ENCODE measurements at regions not wholly inside any gene's neighbourhood (a gene's known extent, or its start where the extent isn't known, plus 50 kb on each side); places are given as distances from the start of the nearest gene placed in this dataset.
"Not testable (repeated sequence)": the region's sequence is repeated elsewhere in the genome, so short reads cannot be mapped to it uniquely, and the experiment has no call there.

- DNase-seq (ENCODE audit: low read depth) = no peak
Measured at GRCh38 chr2:236769981-236770671, 200.5 kb downstream of the ACKR3 start.

DNA sequence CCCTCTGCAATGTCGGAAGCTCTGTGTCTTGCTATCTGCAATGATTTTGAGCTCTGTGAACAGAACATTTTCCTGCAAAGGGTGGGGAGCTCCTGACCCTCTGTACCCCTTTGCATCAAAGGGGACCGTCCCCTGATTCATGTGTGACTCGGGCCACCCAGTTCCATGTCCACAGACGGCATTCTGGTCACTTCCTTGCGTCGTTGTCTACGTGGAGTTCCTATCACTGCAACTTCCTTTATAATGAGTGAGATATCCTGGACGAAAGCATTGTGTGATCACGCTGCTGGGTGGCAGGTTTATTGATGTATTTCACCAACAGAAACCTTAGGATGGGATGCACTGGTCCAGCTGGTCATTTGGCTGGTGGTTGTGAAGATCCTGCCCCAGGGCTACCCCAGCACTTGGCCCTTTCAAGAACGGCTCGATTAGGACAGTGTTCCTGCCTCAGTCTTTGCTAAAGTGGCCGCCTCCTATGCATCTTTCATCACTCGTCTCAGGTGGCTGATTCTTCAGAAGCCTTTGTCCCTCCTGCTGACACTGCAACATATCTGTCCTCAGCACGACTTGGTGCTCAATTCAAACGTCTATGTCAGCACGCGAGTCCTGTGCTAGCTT is 202.7 kb downstream of the ACKR3 start:
- no peak for DNase-seq (ENCODE audit: low read depth)

DNA sequence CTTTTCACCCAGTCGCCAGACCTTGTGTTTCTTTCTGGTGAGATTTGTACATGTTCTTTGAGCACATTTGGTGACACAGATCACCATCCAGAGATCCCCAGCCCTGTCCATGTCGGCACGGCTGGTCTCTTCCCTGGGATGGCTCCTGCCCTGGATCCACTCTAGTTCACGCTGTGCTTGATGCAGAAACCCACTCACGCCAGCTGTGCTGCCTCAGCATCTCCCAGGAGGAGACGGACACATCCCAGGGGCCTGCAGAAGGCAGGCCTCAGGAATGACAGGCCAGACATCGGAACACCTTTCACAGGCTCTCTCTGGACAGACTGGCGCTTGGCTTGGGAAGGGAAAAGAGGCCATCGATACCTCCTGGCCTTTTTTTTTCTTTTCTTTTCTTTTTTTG is 203.6 kb downstream of the ACKR3 start:
- no peak for DNase-seq (ENCODE audit: low read depth)

DNA sequence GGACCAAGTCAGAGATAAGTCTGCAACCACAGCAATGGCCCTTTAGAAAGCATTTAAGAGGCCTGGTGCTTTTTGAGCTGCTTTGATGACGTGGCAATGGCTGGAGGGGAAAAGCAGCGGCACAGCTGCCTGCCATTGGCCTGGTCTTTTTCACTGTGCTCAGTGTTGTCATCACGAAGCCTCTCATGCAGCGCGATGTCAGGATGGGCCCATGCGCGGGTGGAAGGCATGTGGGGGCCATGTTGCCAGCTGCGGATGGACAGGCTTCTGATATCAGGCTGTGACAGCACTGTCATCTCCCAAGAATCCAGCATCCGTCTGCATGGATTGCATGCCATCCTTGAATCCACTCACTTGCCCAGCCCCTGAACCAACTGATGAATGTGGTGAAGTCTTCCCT is 204.5 kb downstream of the ACKR3 start:
- DNase-seq (ENCODE audit: low read depth) = no peak

- no peak for DNase-seq (ENCODE audit: low read depth)
Measured at GRCh38 chr2:236775511-236775910, 205.9 kb downstream of the ACKR3 start.

- DNase-seq (ENCODE audit: low read depth) = no peak
Measured at GRCh38 chr2:236776206-236776605, 206.6 kb downstream of the ACKR3 start.

DNA sequence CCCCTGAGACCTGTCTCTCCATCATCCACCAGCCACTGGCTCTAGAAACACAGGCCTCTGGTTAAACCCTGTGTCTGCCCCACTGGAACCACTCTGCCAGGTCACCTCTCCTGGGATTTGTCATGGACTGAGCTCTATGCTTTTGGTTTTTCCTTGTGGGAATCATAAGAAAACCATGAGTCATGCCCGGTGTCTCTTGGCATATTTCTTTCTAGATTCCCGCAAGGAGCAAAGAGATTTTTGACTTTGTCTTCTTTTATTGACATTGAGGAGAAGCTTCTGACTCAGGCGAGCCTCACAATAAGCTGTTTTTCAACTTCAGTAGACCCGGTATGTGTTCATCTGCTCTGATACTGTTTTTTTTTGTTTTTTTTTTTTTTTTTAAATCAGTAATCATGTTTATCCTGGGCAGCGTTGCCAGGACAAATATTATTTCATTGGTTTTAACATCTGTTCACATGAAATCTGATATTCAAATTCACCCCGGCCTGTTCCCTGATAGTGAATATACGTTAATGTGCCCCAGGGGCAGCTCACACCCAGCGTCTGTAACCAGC is 207.1 kb downstream of the ACKR3 start:
- no peak for DNase-seq (ENCODE audit: low read depth)

DNA sequence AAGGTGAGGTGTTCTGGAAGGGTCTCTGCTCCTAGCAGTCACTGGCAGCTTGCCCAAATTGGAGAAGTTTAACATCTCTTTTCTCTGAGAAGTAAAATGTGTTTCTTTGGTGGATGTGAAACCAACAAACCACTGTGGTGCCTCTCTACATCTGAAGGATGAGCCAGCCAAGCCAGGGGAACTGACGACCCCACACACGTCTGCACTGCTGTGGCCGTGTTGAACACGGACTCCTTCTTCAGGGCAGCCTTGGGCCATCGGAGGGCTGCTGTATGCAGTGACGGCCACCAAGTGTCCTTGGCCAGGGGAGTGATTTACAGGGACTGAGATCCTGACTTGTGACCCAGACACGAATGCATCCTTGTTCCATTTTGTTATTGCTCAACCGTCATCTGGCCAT is 207.8 kb downstream of the ACKR3 start:
- no peak for DNase-seq (ENCODE audit: low read depth)

DNA sequence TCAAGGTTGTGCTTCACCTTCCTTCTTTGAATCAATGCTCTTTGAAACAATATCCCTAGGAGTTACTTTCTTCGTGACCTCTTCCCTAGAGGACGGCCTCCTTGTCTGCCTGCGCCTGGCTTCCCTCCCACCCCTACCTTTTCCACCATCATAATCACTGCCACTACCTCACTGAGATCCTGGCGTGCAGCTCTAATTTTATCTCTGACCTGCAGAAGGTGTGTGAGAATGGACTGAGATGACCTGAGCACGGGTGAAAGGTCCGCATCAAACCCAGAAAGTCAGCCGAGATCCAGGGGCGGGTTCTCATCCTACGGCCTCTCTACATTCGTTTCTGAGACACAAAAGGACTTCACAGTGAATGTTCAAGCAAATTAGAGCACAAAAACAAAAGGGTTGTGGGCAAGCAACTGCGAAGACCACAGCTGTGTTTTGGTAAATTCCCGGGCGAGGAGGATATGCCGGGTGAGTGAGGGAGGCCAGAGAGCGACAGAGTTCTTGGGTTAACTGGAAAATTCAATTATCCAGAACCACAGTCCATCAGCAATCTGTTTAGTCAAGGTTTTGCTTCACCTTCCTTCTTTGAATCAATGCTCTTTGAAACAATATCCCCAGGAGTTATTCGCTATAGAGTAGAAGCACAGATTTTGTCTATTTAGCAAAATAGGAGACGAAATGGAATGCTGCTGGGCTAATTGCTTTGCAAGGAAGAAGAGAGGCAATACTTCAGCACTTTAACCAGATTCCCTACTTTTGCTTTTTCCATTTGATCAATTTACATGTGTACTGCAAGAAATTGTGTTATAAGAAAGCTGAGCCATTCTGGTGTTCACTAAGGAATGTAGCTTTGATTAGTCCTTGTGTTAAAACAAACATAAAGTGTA is 212.6 kb downstream of the ACKR3 start:
- no peak for DNase-seq (ENCODE audit: low read depth)

DNA sequence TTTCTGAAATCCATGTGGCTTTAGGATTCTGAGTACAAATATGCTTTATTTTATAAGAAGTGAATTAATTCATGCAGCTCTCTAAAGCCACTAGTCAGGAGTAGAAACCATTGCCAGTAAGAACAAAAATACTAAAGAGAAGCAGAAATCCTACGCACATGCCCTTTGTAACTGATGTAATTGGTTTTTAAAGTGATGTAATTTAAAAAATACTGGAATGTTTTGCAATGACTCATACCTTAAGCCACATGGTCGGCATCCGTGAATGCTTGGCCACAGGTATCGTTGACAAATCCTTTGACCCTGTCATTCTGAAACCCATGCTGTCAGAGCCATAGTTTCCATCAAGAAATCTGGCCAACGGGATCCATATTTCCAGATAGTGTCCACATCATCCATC is 213.3 kb downstream of the ACKR3 start:
- DNase-seq (ENCODE audit: low read depth) = no peak

- no peak for DNase-seq (ENCODE audit: low read depth)
Measured at GRCh38 chr2:236783417-236784020, 213.9 kb downstream of the ACKR3 start.

DNA sequence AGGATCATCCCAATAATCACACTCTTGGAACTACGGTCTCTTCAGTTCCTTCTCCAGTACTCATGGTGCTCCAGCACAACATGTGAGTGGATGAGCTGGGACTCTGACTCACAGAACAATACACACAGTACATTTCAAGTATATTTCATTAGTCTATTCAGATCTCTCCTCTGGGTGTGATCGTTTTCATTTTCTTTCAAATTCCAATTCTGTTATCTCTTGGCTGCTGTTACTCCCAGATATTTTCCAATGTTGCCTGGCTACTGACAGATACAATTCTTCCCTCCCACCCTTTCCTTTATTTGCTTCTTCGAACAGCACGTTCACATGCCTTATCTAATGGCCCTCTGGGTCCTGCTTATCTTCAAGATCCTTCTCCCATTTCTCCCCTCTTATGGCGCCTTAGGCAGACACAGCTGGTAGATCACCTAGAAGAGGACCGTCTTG is 216.0 kb downstream of the ACKR3 start:
- DNase-seq (ENCODE audit: low read depth) = no peak

DNA sequence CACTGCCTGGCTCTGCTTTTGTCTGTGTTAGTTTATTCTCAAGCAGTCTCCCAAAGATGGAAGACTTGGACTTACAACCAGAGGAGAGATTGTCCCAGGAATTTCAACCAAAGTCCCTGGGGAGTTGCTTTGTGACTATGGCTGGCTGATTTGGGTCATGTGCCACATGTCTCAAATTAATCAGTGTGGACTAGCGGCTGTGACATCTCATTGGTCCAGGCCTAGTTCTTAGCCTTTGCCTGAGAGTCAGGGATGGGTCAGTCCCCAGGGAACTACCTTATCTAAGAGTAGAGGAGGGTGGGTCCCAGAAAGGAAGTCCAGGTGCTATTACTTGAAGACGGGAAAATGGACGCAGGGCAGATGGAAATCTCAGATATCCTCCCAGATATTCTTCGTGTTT is 217.1 kb downstream of the ACKR3 start:
- no peak for DNase-seq (ENCODE audit: low read depth)

- DNase-seq (ENCODE audit: low read depth) = not testable (repeated sequence)
Measured at GRCh38 chr2:236787376-236787775, 217.8 kb downstream of the ACKR3 start.

GRCh38 chr2:236787885-236788284 is 218.3 kb downstream of the ACKR3 start:
- no peak for DNase-seq (ENCODE audit: low read depth)

- no peak for DNase-seq (ENCODE audit: low read depth)
Measured at GRCh38 chr2:236790963-236791362, 221.3 kb downstream of the ACKR3 start.

DNA sequence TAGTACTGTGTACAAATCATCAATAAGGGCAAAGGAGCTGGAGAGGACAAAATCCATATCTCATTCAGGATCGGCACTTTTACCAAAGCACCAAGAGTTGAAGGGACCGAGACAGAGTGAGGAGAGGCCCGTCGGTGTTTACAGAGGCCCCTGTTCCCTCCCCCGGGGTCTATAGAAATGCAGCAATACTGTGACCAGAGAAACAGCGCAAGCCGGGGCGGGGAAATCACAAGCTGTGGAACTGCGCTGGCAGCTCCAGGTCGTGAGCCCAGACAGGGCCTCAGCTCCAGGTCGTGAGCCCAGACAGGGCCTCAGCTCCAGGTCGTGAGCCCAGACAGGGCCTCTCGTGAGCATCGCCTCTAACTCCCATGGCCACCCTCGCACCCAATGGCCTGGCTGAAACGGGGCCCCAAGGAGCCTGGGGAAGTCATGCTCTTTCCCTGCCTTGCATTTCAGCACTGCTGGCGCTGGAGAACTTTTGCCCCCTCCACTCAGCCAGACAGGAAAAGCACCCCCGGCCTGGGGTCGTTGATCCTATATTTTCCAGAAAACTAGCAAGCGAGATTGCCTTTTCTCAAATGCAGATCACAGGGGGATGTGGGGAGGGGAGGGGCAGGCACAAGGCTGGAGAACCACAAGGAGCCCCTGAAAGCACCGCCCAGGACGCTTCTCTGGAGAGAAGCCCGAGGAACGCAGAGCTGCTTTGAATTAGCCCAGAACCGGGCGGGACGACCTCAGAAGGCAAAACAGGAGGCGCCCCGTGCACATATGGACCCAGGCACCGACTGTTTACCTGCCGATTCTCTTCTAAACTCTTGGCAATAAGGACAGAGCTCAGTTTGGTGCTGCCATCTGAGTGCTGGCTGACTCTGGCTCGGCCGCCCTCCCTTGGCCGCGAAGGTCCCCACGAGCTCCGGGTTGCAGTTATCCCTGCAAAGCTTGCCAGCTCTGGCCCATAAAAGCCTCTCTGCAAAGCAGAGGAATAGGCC is 223.7 kb downstream of the ACKR3 start:
- DNase-seq (ENCODE audit: low read depth) = no peak

GRCh38 chr2:236794176-236794957 is 224.7 kb downstream of the ACKR3 start:
- DNase-seq (ENCODE audit: low read depth) = no peak

DNA sequence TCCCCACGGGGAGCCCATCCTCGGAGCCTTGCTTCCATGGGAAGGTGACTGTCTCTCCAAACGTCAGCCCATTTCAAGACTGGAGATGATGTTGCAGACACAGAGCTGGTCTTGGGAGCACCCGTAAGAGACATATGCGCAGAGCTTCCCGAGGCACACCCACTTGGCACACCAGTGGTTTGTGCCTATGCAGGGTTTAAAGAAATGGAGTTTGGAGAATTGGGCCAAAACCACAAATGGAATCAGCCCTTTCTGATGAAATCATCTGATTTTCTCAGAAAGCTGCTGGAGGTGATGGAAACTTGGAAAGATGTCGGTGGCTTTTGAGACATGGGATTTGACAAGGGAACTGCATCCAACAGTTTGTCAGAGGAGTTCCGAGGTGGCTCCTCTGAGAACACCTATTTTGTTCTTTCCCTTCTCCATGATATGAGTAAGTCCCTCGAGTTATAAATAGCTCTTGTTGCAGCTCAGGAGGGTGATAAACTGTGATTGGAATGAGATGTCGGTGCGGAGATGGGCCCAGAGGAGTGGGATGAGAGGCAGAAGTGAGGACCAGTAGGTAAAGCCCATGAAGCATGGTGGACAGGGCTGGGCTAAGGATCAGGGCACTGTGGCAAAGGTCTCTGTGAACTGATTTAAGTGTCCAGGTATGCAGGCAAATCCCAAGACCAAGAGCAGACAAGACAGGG is 225.7 kb downstream of the ACKR3 start:
- DNase-seq (ENCODE audit: low read depth) = no peak

DNA sequence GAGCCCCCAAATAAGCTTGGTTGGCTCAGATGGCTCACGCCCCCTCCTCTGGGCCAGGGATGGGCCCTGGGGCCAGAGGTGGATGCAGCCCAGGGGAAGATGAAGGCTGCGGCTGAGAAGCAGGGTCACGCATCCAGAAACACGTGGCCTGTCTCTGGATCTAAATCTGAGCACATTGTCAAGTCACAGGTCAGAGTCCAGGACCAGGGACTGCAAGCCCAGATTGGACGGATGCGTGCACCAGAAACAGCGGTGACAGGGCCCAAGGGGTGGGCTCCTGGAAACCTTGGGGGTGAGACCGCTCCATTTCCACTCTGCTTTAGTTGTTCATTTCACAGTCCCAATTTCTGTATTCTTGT is 226.2 kb downstream of the ACKR3 start:
- no peak for DNase-seq (ENCODE audit: low read depth)
